COLO668 (cell line): ENCODE measurements at regions not wholly inside any gene's neighbourhood (a gene's known extent, or its start where the extent isn't known, plus 50 kb on each side); places are given as distances from the start of the nearest gene placed in this dataset.
A peak's percentile ranks its signal among the peaks of the same experiment; 100 is the strongest.

Source experiments
- DNase-seq: peaks from one replicate; lab custom pipeline; 2025; ENCODE audit not compliant: unreplicated experiment; lab: John Stamatoyannopoulos, UW

GRCh38 chr4:25527034-25527433, 128.6 kb upstream of the SLC34A2 start:
- no peak for DNase-seq

GRCh38 chr4:25528391-25528790, 127.3 kb upstream of the SLC34A2 start:
- DNase-seq = no peak

GRCh38 chr4:25531272-25531671, 124.4 kb upstream of the SLC34A2 start:
- DNase-seq = no peak

- DNase-seq = no peak
These were observed 123.1 kb upstream of the SLC34A2 start for GRCh38 chr4:25532591-25532990.

- no peak for DNase-seq
These were observed 122.4 kb upstream of the SLC34A2 start for GRCh38 chr4:25533256-25533655.

GRCh38 chr4:25535278-25535677, 120.4 kb upstream of the SLC34A2 start:
- DNase-seq = no peak

- DNase-seq = no peak
These were observed 119.8 kb upstream of the SLC34A2 start for GRCh38 chr4:25535701-25536473.

GRCh38 chr4:25536564-25537320, 118.9 kb upstream of the SLC34A2 start:
- no peak for DNase-seq

GRCh38 chr4:25538430-25538829, 117.2 kb upstream of the SLC34A2 start:
- DNase-seq = no peak

- DNase-seq = no peak
These were observed 116.4 kb upstream of the SLC34A2 start for GRCh38 chr4:25539241-25539640.

- DNase-seq = no peak
These were observed 114.9 kb upstream of the SLC34A2 start for GRCh38 chr4:25540734-25541133.

GRCh38 chr4:25547343-25547742, 108.3 kb upstream of the SLC34A2 start:
- DNase-seq = no peak

- DNase-seq = no peak
These were observed 106.2 kb upstream of the SLC34A2 start for GRCh38 chr4:25549413-25549812.

- no peak for DNase-seq
These were observed 105.1 kb upstream of the SLC34A2 start for GRCh38 chr4:25550376-25551030.

GRCh38 chr4:25551605-25552004, 104.0 kb upstream of the SLC34A2 start:
- DNase-seq = no peak

- DNase-seq = no peak
These were observed 102.9 kb upstream of the SLC34A2 start for GRCh38 chr4:25552580-25553271.

- no peak for DNase-seq
These were observed 96.1 kb upstream of the SLC34A2 start for GRCh38 chr4:25559508-25559907.

GRCh38 chr4:25560605-25561004, 95.0 kb upstream of the SLC34A2 start:
- no peak for DNase-seq

GRCh38 chr4:25563071-25563564, 92.5 kb upstream of the SLC34A2 start:
- DNase-seq = peak; percentile 74

- DNase-seq = no peak
These were observed 90.8 kb upstream of the SLC34A2 start for GRCh38 chr4:25564836-25565235.

- DNase-seq = no peak
These were observed 88.4 kb upstream of the SLC34A2 start for GRCh38 chr4:25567253-25567652.
